Common myeloid progenitor, CD34-positive (primary cell): ENCODE measurements at regions not wholly inside any gene's neighbourhood (a gene's known extent, or its start where the extent isn't known, plus 50 kb on each side); places are given as distances from the start of the nearest gene placed in this dataset.
A peak's percentile ranks its signal among the peaks of the same experiment; 100 is the strongest.

Source experiments
- CTCF ChIA-PET: fragments of 350-600 bp; sonication (Branson Sonifier 250); formaldehyde crosslinking; loops from one replicate; lab custom pipeline; 2021; ENCODE audit warnings: antibody characterized with exemption; lab: Charles Lee
- POLR2A ChIA-PET: fragments of 350-600 bp; sonication (Branson Sonifier 250); formaldehyde crosslinking; loops from one replicate; lab custom pipeline; 2021; ENCODE audit warnings: antibody characterized with exemption; lab: Charles Lee
- DNase-seq, 3 donors: peaks; one replicate each; pipeline versions ENCODE4 v3.0.0 to v3.0.0-alpha.2; 2013
- H3K27ac ChIP-seq, 2 experiments: 1 replicate in 1 of 2; 2 replicates in 1 of 2; pipeline ENCODE4 v1.7.0; 2013; ENCODE audit warnings: inconsistent platforms in 2 of 2, low read length in 2 of 2, mild to moderate bottlenecking in 2 of 2, low read depth in 1 of 2, moderate library complexity in 1 of 2; ENCODE audit not compliant: severe bottlenecking in 2 of 2, insufficient read depth in 1 of 2, poor library complexity in 1 of 2
- H3K27me3 ChIP-seq, 5 experiments: replicated peaks in 2 of 5; 1 replicate in 3 of 5; 2 replicates in 2 of 5; pipeline versions ENCODE4 v1.6.1 to v1.7.0; 2013; ENCODE audit warnings: low read length in 4 of 5, mild to moderate bottlenecking in 2 of 5, moderate library complexity in 2 of 5, inconsistent platforms in 1 of 5; ENCODE audit not compliant: insufficient read depth in 5 of 5, control insufficient read depth in 4 of 5
- H3K36me3 ChIP-seq, 4 experiments: 1 replicate in 2 of 4; 2 replicates in 2 of 4; pipeline versions ENCODE4 v1.6.1 to v1.7.0; 2013; ENCODE audit warnings: low read length in 3 of 4, control low read depth in 1 of 4, mild to moderate bottlenecking in 1 of 4; ENCODE audit not compliant: control insufficient read depth in 4 of 4, insufficient read depth in 4 of 4
- H3K4me1 ChIP-seq, 4 experiments: 1 replicate in 3 of 4; 2 replicates in 1 of 4; pipeline versions ENCODE4 v1.6.1 to v1.7.1; 2013; ENCODE audit warnings: low read length in 3 of 4, mild to moderate bottlenecking in 3 of 4, control low read depth in 1 of 4, inconsistent platforms in 1 of 4, moderate library complexity in 1 of 4; ENCODE audit not compliant: control insufficient read depth in 4 of 4, insufficient read depth in 4 of 4; ENCODE audit errors: control extremely low read depth in 1 of 4
- H3K4me3 ChIP-seq, 7 experiments: 1 replicate in 4 of 7; 2 replicates in 3 of 7; pipeline versions ENCODE4 v1.5.1 to v1.7.0; 2013; ENCODE audit warnings: mild to moderate bottlenecking in 7 of 7, low read length in 6 of 7, moderate library complexity in 6 of 7, inconsistent platforms in 2 of 7, low read depth in 2 of 7, control low read depth in 1 of 7; ENCODE audit not compliant: insufficient read depth in 4 of 7, control insufficient read depth in 1 of 7; ENCODE audit errors: extremely low read depth in 1 of 7
- H3K9me3 ChIP-seq, 5 experiments: 1 replicate in 4 of 5; 2 replicates in 1 of 5; pipeline versions ENCODE4 v1.6.1 to v1.7.1; 2013; ENCODE audit warnings: low read length in 4 of 5, mild to moderate bottlenecking in 2 of 5, inconsistent platforms in 1 of 5, low read depth in 1 of 5, moderate library complexity in 1 of 5; ENCODE audit not compliant: control insufficient read depth in 4 of 5, insufficient read depth in 2 of 5; ENCODE audit errors: control extremely low read depth in 1 of 5
- WGBS: methylation state at CpG from one replicate; pipeline ENCODE4 v1.1.5; 2013; ENCODE audit not compliant: insufficient coverage; 5-methylcytosine and 5-hydroxymethylcytosine counted together

DNA sequence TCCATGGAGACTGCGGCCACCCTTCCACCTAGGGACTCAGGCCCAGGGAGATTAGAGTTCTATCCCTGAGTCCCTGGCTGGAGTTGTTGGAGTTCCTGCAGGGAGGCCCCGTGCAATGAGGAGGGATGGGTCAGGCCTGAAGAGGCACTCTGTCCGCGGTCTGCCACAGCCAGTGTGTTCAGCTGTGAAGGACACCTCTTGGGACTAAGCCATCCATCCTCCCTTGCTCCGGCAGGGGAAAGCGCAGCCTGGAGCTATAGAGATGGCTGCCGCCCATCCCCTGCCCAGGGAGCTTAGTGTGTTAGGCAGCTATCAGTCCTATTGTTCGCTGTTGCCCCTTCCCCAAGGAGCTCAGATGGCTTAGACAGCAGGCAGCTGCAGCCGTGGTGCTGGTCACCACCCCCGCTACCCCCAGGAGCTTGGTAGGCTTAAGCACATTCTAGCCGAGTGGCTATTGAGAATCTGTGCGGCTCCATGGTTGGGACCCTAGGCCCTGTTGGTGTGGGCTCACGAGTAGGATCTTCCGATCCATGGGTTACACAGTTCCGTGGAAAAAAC lies 141.3 kb downstream of the CYB561 start:
- no peak for DNase-seq
- Histone ChIP-seq H3K27me3 (no peaks in the 10 kb centered on the region), H3K9me3 (peaks cover 0 to 14% (median 3%) of the 10 kb centered on the region in 5 experiments), H3K4me1 (no peaks in the 10 kb centered on the region), H3K4me3 (no peak overlapping the region), H3K27ac (no peak overlapping the region), H3K36me3 (no peaks in the 10 kb centered on the region)
- ChIA-PET POLR2A (no interaction called here), CTCF (no interaction called here)
- WGBS = 98% methylated on average over 15 of the region's 15 CpGs

GRCh38 chr17:63305857-63306256 lies 140.2 kb downstream of the CYB561 start:
- Histone ChIP-seq H3K4me1 (no peaks in the 10 kb centered on the region), H3K4me3 (no peak overlapping the region), H3K27ac (no peak overlapping the region), H3K27me3 (no peaks in the 10 kb centered on the region), H3K36me3 (no peaks in the 10 kb centered on the region), H3K9me3 (peaks cover 0 to 15% (median 3%) of the 10 kb centered on the region in 5 experiments)
- 98% methylated on average over 6 of the region's 7 CpGs for WGBS
- ChIA-PET POLR2A (no interaction called here), CTCF (no interaction called here)
- DNase-seq = no peak

DNA sequence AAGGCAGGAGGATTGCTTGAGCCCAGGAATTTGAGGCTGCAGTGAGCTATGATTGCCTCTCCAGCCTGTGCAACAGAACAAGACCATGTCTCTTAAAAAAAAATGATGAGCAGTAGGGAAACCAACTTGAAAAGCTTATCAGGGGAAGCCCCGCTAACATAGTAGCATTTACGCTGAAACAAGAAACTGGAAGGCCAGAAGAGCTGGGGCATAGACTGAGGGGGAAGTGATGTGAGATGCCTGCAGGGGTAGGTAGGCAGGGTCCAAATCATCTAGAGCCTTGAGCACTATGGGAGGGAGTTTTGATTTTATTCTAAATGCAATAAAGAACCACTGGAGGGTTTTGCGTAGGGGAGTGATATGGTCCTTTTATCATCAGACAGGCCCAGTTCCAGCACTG lies 139.3 kb downstream of the CYB561 start:
- H3K27ac ChIP-seq = no peak overlapping the region
- peaks cover 0 to 20% (median 3%) of the 10 kb centered on the region in 5 experiments for H3K9me3 ChIP-seq
- POLR2A ChIA-PET = no interaction called here
- no peak overlapping the region for H3K4me3 ChIP-seq
- DNase-seq = no peak
- CTCF ChIA-PET = no interaction called here
- no peaks in the 10 kb centered on the region for H3K36me3 ChIP-seq
- H3K27me3 ChIP-seq = no peaks in the 10 kb centered on the region
- H3K4me1 ChIP-seq = no peaks in the 10 kb centered on the region
- 95% methylated on average over 3 of the region's 3 CpGs for WGBS

DNA sequence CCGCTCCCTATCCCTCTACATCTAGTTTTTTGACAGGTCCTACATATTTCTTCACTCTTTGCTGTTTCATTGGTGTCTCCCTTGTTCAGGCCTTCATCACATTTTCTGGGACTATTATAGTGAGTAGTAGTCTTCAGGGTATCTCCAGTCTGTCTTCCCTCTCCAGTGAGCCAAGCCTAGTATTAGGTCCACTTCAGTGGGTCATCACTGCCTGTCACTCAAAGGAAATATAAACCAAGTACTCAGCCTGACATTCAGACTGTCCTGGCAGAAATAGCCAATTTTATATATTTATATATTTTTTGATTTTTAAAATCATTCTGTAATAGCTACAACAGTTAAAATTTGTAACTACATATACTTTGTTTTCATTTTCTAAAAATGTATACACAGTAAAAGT lies 137.8 kb downstream of the CYB561 start:
- Histone ChIP-seq H3K27ac (no peak overlapping the region), H3K4me1 (peaks cover 0 to 1% (median 0%) of the 10 kb centered on the region in 4 experiments), H3K36me3 (no peaks in the 10 kb centered on the region), H3K27me3 (no peaks in the 10 kb centered on the region), H3K4me3 (no peak overlapping the region), H3K9me3 (peaks cover 0 to 18% (median 3%) of the 10 kb centered on the region in 5 experiments)
- ChIA-PET POLR2A (no interaction called here), CTCF (interaction anchor here (0.7 to 1.6 kb wide), 2 partner anchors 10 to 232 kb away, joined by 3 to 4 read pairs; no protein-coding TSS in a partner anchor)
- DNase-seq = no peak
- whole genome bisulfite sequencing = no CpG with 5 or more reads among the region's 1 CpG

DNA sequence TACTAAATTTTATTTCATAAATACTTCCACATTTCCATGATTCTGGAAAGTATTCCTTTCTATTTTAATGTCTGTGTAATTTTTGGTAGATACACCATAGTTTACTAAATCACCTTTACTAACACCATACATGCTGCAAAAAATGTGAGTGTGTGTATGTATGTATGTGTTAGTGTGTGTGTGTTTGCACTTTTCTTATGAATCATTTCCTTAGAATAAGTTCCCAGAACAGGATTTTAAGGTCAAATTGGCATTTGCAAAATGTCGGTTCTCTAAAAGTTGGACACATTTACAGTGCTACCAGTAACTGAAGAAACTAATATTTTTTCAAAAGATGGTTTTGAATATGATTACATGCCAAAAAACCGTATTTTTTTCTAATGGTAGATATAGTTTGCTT lies 137.1 kb downstream of the CYB561 start:
- peaks cover 0 to 15% (median 3%) of the 10 kb centered on the region in 5 experiments for H3K9me3 ChIP-seq
- no peak overlapping the region for H3K4me3 ChIP-seq
- H3K4me1 ChIP-seq = peaks cover 0 to 2% (median 0%) of the 10 kb centered on the region in 4 experiments
- ChIA-PET CTCF (interaction anchor here (0.7 to 1.6 kb wide), 2 partner anchors 9 to 233 kb away, joined by 3 to 4 read pairs; no protein-coding TSS in a partner anchor), POLR2A (no interaction called here)
- no peaks in the 10 kb centered on the region for H3K27me3 ChIP-seq
- peak in 2 of 3 donors; percentile 37 to 60 for DNase-seq
- H3K27ac ChIP-seq = no peak overlapping the region
- no peaks in the 10 kb centered on the region for H3K36me3 ChIP-seq
- no CpG with 5 or more reads among the region's 2 CpGs for WGBS

DNA sequence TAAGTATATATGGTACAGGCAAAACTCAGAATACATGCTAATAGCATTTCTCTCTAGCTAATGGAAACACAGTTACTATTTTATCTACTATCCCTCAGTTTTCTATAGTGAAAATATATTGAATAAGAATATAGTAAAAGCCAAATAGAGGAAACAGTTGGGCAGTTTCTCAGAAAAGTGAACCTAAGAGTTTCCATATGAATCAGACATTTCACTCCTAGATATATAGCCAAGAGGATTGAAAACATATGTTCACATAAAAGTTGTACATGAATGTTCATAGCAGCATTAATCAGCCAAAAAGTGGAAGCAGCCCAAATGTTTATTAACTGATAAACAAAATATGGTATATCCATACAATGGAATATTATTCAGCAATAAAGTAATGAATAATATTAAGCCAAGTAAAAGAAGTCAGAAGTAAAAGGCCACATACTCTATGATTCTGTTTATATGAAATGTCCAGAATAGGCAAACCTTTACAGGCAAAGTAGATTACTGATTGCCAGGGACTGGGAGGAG lies 134.6 kb downstream of the CYB561 start:
- Histone ChIP-seq H3K36me3 (peaks cover 2 to 12% (median 5%) of the 10 kb centered on the region in 4 experiments), H3K9me3 (peaks cover 0 to 9% (median 0%) of the 10 kb centered on the region in 5 experiments), H3K4me1 (peaks cover 0 to 2% (median 0%) of the 10 kb centered on the region in 4 experiments), H3K27me3 (no peaks in the 10 kb centered on the region), H3K27ac (no peak overlapping the region), H3K4me3 (no peak overlapping the region)
- no peak for DNase-seq
- ChIA-PET CTCF (no interaction called here), POLR2A (no interaction called here)

DNA sequence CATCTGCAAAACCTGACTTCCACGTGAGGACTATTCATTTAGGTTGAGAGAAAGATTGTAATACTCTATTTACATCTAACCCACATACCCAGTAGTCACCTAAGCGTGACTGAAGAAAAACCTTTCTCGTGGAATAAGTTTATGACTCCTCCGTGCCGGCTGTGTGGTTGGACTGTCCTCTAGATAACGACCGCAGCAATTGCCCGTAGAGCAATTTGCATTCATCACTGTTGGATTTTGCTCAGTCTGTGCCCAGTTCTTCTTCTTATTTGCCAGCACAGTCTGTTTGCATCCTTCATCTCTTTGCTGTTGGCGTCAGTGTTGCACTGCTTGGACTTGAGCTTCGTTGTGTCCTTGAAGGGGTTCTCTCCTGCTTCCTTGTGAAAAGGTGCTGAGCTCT lies 131.3 kb downstream of the CYB561 start:
- Histone ChIP-seq H3K4me3 (no peak overlapping the region), H3K27ac (no peak overlapping the region), H3K27me3 (no peaks in the 10 kb centered on the region), H3K9me3 (peaks cover 0 to 9% (median 0%) of the 10 kb centered on the region in 5 experiments), H3K4me1 (peaks cover 0 to 2% (median 0%) of the 10 kb centered on the region in 4 experiments), H3K36me3 (peaks cover 6 to 20% (median 9%) of the 10 kb centered on the region in 4 experiments)
- 95% methylated on average over 7 of the region's 10 CpGs for WGBS
- POLR2A ChIA-PET = no interaction called here
- CTCF ChIA-PET = no interaction called here
- DNase-seq = no peak
